HG02943 (cell line): ENCODE measurements at regions not wholly inside any gene's neighbourhood (a gene's known extent, or its start where the extent isn't known, plus 50 kb on each side); places are given as distances from the start of the nearest gene placed in this dataset.
"Not testable (repeated sequence)": the region's sequence is repeated elsewhere in the genome, so short reads cannot be mapped to it uniquely, and the experiment has no call there.

Source experiments
- ATAC-seq: cut with Tn5 transposase; IDR thresholded peaks from one replicate; pipeline ENCODE4 v1.9.1; 2021; ENCODE audit warnings: mild to moderate bottlenecking, low read depth, moderate library complexity; ENCODE audit not compliant: unreplicated experiment

GRCh38 chr9:82115900-82116299 lies 127.3 kb downstream of the SPATA31D1 start:
- no peak for ATAC-seq

- ATAC-seq = no peak
Observed at GRCh38 chr9:82116556-82116955, 128.0 kb downstream of the SPATA31D1 start.

DNA sequence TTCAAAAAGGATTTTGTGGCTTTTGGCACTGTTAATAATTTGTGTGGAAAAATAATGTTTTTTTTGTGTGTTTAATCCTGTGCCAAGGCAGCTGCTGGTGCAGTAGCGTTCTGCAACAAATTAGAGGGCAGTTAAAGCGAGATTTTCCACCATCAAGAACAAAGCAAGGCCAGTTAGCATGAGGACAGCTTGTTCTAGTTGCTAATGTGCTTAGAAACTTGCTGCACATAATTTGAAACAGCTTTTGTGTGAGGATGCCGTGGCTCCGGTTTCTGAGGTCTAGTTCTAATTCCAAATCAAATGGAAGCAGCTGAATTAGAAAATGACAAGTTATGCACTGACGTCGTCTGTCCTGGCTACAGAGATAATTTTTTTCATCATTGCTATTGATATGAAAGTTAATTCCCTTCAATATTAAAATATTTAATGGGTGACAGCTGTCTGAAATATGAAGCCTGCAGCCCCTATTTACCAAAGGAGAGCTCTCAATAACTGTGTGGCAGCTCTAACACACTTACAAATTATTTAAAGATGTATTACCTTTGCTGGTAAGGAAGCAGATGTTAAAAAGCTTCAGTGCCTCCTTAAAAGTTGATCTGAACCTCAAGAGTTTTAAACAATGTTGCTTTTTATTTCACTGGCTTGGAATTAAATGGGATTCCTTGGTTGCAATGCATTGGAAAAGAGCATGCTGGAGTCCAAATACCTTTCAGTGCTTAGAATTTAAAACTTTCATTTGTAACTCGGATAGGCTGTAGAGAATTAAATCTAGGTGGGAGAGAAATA lies 128.6 kb downstream of the SPATA31D1 start:
- ATAC-seq = no peak

DNA sequence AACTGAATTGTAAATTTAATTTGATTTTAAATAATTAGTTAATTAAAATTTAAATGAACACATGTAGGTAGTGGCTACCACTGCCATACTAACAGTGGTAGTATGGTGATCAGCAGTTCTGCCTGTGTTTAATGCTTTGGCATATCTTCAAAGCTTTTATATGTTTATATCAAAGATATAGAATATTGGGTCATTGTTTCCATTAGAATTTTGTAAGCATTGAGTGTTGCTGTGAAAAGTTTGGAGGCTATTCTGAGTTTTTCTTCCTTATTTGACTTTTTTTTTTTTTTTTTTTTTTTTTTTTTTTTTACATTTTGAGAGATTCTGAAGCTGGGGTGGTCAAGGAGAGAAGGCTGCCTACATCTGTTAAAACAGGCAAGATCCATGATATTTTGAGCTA lies 134.2 kb downstream of the SPATA31D1 start:
- no peak for ATAC-seq

DNA sequence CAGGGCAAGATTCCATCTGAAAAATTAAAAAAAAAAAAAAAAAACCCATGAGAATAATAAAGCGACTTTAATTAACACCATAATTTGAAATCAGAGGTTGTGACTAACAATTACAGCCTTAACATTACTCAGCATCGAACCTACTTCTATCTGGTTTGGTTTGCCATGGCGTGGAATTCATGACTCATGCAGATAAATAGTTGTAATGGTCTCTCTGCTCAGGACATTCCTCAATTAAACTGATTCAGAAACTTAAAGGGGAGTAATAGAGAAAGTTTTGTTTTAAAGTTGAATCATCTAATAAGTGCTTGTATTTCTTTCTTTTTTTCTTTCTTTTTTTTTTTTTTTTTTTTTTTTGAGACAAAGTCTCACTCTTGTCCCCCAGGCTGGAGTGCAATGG lies 135.5 kb downstream of the SPATA31D1 start:
- ATAC-seq = no peak

DNA sequence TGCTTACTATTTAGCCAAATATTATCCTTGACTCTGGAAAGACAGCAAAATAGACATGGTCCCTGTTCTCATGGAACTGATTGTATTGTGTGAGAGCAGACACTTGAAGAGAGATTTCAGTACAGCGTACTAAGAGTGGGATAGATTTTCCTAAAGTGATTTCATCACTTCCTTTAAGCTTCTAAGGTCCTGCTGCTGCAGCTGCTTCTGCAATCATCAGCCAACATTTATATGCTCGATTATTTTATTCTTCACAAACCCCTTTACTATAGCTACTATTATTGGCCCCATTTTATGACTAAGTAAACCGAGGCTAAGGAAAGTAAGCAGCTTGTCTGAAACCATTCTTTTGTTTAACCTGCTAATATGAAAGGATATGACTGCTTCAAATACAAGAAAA lies 137.7 kb downstream of the SPATA31D1 start:
- ATAC-seq = no peak

DNA sequence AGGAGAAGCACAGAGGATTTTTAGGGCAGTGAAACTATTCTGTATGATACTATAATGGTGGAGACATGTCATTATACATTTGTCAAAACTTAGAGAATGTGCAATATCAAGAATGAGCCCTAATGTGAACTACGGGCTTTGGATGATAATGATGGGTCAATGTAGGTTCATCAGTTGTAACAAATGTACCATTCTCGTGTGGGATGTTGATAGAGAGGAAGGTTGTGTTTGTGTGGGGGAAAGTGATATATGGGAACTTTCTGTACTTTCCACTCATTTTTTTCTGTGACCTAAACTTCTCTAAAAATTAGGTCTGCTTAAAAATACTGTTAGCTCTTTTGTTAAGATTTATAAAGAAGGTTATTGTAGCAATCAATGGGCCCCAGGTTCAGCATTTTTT lies 138.9 kb downstream of the SPATA31D1 start:
- ATAC-seq = no peak

DNA sequence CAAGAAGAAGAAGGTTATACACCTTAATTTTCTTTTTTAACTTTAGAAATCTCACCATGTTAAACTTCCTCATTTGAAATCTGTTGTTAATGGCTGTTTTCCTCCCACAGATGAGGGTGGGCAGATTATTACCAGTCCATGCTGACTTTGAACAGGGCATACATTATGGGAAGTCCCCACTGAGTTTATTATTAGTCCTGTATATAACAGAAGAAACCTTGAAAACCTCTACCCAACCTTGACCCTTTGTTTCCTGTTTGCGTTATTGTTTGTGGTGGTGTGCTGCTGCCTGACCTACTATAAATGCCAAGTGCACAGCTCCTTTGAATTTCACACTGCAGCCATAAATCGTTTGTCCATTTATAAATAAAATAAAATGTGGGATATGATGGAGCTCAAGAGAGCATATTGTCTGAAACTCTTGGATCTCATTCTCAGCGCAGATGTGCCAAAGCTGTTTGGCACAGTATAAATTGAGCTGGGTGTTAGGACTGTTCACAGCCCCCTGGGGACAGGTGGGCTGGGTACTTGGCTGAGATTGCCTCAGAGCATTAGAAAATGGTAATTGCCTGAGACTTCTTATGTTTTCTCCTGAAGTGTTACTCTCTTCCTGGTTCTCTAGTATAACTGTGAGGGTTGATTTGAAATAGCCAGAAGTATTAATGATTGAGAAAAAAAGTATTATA lies 139.6 kb downstream of the SPATA31D1 start:
- ATAC-seq = peak; percentile 85

GRCh38 chr9:82129708-82130107 lies 141.1 kb downstream of the SPATA31D1 start:
- ATAC-seq = no peak

- no peak for ATAC-seq
Observed at GRCh38 chr9:82130331-82131042, 141.9 kb downstream of the SPATA31D1 start.

GRCh38 chr9:82131072-82131471 lies 142.5 kb downstream of the SPATA31D1 start:
- ATAC-seq = no peak

DNA sequence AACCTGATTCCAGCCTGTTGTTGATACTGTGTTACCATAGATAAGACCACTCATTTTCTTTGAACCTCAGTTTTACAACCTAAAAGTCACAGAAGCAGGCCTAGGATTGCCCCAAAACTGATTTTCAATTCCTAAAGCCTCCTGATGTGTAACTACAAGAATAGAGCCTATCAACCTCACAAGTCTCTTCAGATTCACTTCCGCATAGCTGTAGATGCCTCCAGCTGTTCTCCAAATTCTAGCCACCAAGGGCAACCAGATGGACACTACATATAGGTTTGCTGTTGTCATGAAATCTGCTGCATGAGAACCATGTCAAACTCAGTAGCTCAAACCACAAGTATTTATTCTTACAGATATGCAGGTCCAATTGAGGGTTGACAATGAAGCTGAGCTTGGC lies 143.5 kb downstream of the SPATA31D1 start:
- no peak for ATAC-seq

DNA sequence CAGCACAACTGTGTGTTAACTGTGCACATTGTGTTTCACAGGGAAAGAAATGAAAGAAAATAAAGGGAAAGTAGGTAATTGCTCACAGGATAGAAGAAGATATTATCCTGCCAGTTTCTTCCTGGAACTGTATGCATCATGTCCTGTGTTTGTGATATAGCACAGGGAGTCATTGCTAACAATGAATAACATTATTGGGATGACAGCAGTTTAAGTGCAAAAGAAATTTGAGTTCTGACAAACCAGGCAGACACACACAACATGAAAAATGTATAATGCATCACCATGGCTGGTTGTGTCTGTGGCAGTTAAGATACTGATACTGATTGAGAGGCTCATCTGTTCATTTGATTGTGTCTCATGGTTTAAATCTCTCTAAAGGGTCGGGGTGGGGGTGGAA lies 145.4 kb downstream of the SPATA31D1 start:
- no peak for ATAC-seq

DNA sequence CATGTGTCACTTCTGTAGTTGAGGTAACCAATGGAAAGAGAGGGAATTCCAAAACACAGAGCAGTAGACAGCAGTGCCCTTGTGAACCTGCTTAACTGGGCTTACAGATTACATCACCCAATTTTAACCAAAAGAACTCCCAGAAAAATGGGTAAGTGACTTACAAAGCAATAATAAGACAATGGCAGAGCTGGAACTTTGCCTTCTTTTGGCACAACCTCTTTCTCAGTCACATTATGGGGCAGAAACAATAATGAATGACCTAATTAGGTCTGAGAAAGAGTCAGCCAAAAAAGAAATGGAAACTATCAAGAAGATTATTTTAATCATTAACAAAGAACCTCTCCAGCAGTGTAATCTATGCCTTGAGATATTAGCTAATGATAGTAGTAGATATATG lies 146.5 kb downstream of the SPATA31D1 start:
- no peak for ATAC-seq

GRCh38 chr9:82138081-82138480 lies 149.5 kb downstream of the SPATA31D1 start:
- ATAC-seq = not testable (repeated sequence)

DNA sequence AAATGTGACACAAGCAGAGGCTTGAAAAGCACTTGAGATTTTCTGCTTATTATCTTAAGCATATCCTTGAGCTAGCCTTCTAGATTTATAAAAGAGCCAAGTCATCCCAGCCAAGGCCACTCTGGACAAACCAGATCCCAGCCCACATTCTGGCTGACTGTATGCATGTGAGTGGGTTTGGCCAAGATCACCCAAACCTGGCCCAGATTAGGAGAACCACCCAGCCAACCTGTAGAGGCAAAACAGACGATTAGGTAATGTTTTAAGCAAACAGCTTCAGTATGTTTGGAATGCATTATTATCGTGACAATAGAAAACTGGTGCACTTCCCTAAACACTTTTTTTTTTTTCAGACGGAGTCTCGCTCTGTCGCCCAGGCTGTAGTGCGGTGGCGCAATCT lies 151.9 kb downstream of the SPATA31D1 start:
- no peak for ATAC-seq

DNA sequence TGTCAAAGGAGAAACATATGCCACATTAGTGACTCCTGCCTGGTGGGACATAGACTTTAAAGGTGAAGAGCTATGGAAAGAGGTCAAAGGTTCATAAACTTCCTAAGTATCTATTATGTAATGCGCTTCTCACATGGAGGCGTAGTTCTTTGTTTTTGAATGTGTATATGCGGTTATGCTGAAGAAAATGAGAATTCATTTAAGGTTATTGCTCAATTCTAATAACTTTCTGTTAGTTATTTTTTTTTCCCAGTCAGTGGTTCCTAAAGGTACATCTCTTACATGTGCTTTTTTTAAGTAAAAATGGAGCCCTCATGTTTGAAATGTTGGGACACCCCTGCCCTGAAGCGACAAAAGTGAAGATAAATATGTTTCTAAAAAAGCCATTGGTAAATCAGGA lies 156.2 kb downstream of the SPATA31D1 start:
- ATAC-seq = no peak

DNA sequence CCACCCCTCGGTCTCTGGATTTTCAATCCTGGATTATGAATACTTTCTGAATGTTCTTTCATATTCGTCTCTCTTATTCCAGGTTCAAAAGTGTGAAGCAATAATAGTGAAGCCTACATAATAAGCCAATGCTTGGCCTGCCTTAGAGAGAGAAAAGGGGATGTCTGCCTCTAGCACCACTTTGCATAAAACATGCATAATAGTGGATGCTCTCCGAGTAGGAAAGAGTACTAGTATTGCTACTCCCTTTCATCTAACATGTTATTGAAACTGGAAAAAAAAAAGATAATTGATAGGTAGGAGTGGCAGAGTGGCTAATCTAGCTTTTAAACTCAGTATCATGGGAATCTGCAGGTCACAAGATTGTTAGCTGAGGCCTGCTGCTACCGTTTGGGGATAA lies 158.1 kb downstream of the SPATA31D1 start:
- ATAC-seq = no peak

DNA sequence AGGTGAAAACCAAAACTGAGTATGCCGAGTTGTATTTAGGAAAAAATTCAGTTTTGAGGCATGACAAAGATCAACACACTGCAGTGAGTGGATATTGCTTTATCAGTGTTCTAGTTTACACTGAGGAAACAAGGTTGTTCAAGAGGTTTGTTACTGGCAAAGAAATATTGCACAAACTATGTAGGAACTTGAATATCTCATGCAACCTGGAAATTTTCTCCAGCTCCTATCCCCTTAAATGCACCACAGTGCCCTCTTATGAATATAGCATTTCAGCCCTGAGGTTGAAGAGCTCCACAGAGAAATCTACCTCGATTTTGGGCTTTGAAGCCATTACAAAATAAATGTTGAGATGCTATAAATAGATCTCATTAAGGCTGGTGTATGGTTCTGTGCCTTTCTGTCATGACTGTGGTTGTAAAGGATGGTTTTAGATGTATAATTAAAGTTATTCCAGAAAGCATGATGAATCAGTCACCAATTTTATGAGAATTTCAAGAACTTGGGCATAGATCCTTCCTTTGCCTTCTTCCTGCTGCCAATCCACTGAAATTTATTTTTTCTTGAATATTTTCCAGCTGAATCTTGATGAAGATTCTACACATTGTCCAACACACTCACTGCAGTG lies 159.3 kb downstream of the SPATA31D1 start:
- no peak for ATAC-seq

- no peak for ATAC-seq
Observed at GRCh38 chr9:82148426-82148810, 159.8 kb downstream of the SPATA31D1 start.

- ATAC-seq = no peak
Observed at GRCh38 chr9:82148901-82149461, 160.4 kb downstream of the SPATA31D1 start.
